AG09309 (cell line): ENCODE measurements at regions not wholly inside any gene's neighbourhood (a gene's known extent, or its start where the extent isn't known, plus 50 kb on each side); places are given as distances from the start of the nearest gene placed in this dataset.

Source experiments
- DNase-seq: peaks from one replicate; pipeline ENCODE4 v3.0.0-alpha.2; 2010; ENCODE audit warnings: low read depth
- H3K4me3 ChIP-seq: 2 replicates; pipeline ENCODE4 v1.5.1; 2011; ENCODE audit warnings: mild to moderate bottlenecking, low read depth, low read length, moderate library complexity; ENCODE audit not compliant: control insufficient read depth
- CTCF ChIP-seq: IDR thresholded peaks from 2 replicates; pipeline ENCODE4 v1.5.1; 2011; ENCODE audit warnings: mild to moderate bottlenecking, low read depth, low read length, inconsistent platforms; ENCODE audit not compliant: insufficient read depth, control insufficient read depth; ENCODE audit errors: missing control alignments

- no peak overlapping the region for H3K4me3 ChIP-seq
- no peak for TF ChIP-seq CTCF
- no peak for DNase-seq
Measured at GRCh38 chr18:33840212-33840593, 262.2 kb downstream of the ASXL3 start.

- peak; percentile 25 for TF ChIP-seq CTCF
- no peak for DNase-seq
- no peak overlapping the region for H3K4me3 ChIP-seq
Measured at GRCh38 chr18:33839452-33840211, 261.6 kb downstream of the ASXL3 start.

GRCh38 chr18:33838054-33838453, 260.0 kb downstream of the ASXL3 start:
- H3K4me3 ChIP-seq, result no peak overlapping the region
- DNase-seq, result no peak
- TF ChIP-seq CTCF, result no peak

GRCh38 chr18:33837191-33837590, 259.2 kb downstream of the ASXL3 start:
- DNase-seq, result no peak
- H3K4me3 ChIP-seq, result no peak overlapping the region

GRCh38 chr18:33836564-33836963, 258.5 kb downstream of the ASXL3 start:
- no peak for TF ChIP-seq CTCF
- H3K4me3 ChIP-seq, result no peak overlapping the region
- no peak for DNase-seq

More at GRCh38 chr18:33837191-33837590, 259.2 kb downstream of the ASXL3 start:
- no peak for TF ChIP-seq CTCF

- no peak for DNase-seq
- H3K4me3 ChIP-seq, result no peak overlapping the region
- TF ChIP-seq CTCF, result no peak
Measured at GRCh38 chr18:33835419-33835818, 257.4 kb downstream of the ASXL3 start.
